ENCODE measurements at regions not wholly inside any gene's neighbourhood (a gene's known extent, or its start where the extent isn't known, plus 50 kb on each side); places are given as distances from the start of the nearest gene placed in this dataset.

- DNase-seq (ENCODE audit: low read depth) = no peak
- no peak overlapping the region for H3K4me3 ChIP-seq (ENCODE audit: low read depth, low read length)
- TF ChIP-seq CTCF (IDR thresholded peaks at IDR 0.05; ENCODE audit: low read depth, low read length, missing control alignments) = no peak
These were observed 1284.1 kb upstream of the GYPC start for GRCh38 chr2:125371867-125372266.

GRCh38 chr2:125373293-125373692, 1282.7 kb upstream of the GYPC start:
- TF ChIP-seq CTCF (IDR thresholded peaks at IDR 0.05; ENCODE audit: low read depth, low read length, missing control alignments) = no peak
- DNase-seq (ENCODE audit: low read depth) = no peak
- H3K4me3 ChIP-seq (ENCODE audit: low read depth, low read length) = no peak overlapping the region

GRCh38 chr2:125386074-125386473, 1269.9 kb upstream of the GYPC start:
- no peak for DNase-seq (ENCODE audit: low read depth)
- peak; percentile 19 for TF ChIP-seq CTCF (IDR thresholded peaks at IDR 0.05; ENCODE audit: low read depth, low read length, missing control alignments)
- H3K4me3 ChIP-seq (ENCODE audit: low read depth, low read length) = no peak overlapping the region

- H3K4me3 ChIP-seq (ENCODE audit: low read depth, low read length) = no peak overlapping the region
- TF ChIP-seq CTCF (IDR thresholded peaks at IDR 0.05; ENCODE audit: low read depth, low read length, missing control alignments) = no peak
- peak; percentile 70 for DNase-seq (ENCODE audit: low read depth)
These were observed 1258.3 kb upstream of the GYPC start for GRCh38 chr2:125397535-125398251.

GRCh38 chr2:125398738-125399524, 1257.0 kb upstream of the GYPC start:
- TF ChIP-seq CTCF (IDR thresholded peaks at IDR 0.05; ENCODE audit: low read depth, low read length, missing control alignments) = no peak
- H3K4me3 ChIP-seq (ENCODE audit: low read depth, low read length) = no peak overlapping the region
- no peak for DNase-seq (ENCODE audit: low read depth)

GRCh38 chr2:125405816-125406215, 1250.1 kb upstream of the GYPC start:
- TF ChIP-seq CTCF (IDR thresholded peaks at IDR 0.05; ENCODE audit: low read depth, low read length, missing control alignments) = no peak
- H3K4me3 ChIP-seq (ENCODE audit: low read depth, low read length) = no peak overlapping the region
- no peak for DNase-seq (ENCODE audit: low read depth)
